Mesendoderm (in vitro differentiated cells): ENCODE measurements at regions not wholly inside any gene's neighbourhood (a gene's known extent, or its start where the extent isn't known, plus 50 kb on each side); places are given as distances from the start of the nearest gene placed in this dataset.
A peak's percentile ranks its signal among the peaks of the same experiment; 100 is the strongest.

Experiments used
- DNase-seq: peaks from one replicate; pipeline ENCODE4 v3.0.0; 2013
- H2AK5ac ChIP-seq: 2 replicates; pipeline ENCODE4 v1.6.1; 2013; ENCODE audit warnings: low read length, inconsistent platforms
- H2BK120ac ChIP-seq: 2 replicates; pipeline ENCODE4 v1.6.1; 2013; ENCODE audit warnings: low read depth, mild to moderate bottlenecking, low read length, moderate library complexity, mixed read lengths
- H2BK15ac ChIP-seq: replicated peaks from 2 replicates; pipeline ENCODE4 v1.6.1; 2013; ENCODE audit warnings: low read depth, mild to moderate bottlenecking, moderate library complexity
- H2BK5ac ChIP-seq: 2 replicates; pipeline ENCODE4 v1.6.1; 2013; ENCODE audit warnings: low read length, inconsistent platforms
- H3K18ac ChIP-seq: 2 replicates; pipeline ENCODE4 v1.6.1; 2013; ENCODE audit warnings: mild to moderate bottlenecking, low read length, mixed read lengths
- H3K23ac ChIP-seq: one replicate; pipeline ENCODE4 v1.6.1; 2013; ENCODE audit warnings: low read length
- H3K27ac ChIP-seq: 2 replicates; pipeline ENCODE4 v1.5.1; 2013; ENCODE audit warnings: low read depth, mild to moderate bottlenecking, inconsistent platforms, low read length, moderate library complexity
- H3K27me3 ChIP-seq: 2 replicates; pipeline ENCODE4 v1.6.1; 2013; ENCODE audit warnings: low read length, control low read depth, mild to moderate bottlenecking, inconsistent platforms; ENCODE audit not compliant: insufficient read depth, poor library complexity
- H3K36me3 ChIP-seq: 2 replicates; pipeline ENCODE4 v1.6.1; 2013; ENCODE audit warnings: low read length, inconsistent platforms; ENCODE audit not compliant: control insufficient read depth, insufficient read depth
- H3K4ac ChIP-seq: one replicate; pipeline ENCODE4 v1.6.1; 2013; ENCODE audit warnings: low read depth, mild to moderate bottlenecking, low read length, moderate library complexity
- H3K4me1 ChIP-seq: 2 replicates; pipeline ENCODE4 v1.6.1; 2013; ENCODE audit warnings: low read depth, low read length, inconsistent platforms; ENCODE audit not compliant: control insufficient read depth
- H3K4me2 ChIP-seq: 2 replicates; pipeline ENCODE4 v1.6.1; 2013; ENCODE audit warnings: low read length
- H3K4me3 ChIP-seq: 2 replicates; pipeline ENCODE4 v1.5.1; 2013; ENCODE audit warnings: mild to moderate bottlenecking, low read length
- H3K56ac ChIP-seq: one replicate; pipeline ENCODE4 v1.6.1; 2013; ENCODE audit warnings: low read length
- H3K79me1 ChIP-seq: 2 replicates; pipeline ENCODE4 v1.6.1; 2013; ENCODE audit warnings: low read length, inconsistent platforms
- H3K79me2 ChIP-seq: 2 replicates; pipeline ENCODE4 v1.6.1; 2013; ENCODE audit warnings: mild to moderate bottlenecking, low read length; ENCODE audit not compliant: control insufficient read depth, insufficient read depth
- H3K9ac ChIP-seq: 2 replicates; pipeline ENCODE4 v1.6.1; 2013; ENCODE audit warnings: low read length, inconsistent platforms
- H4K5ac ChIP-seq: one replicate; pipeline ENCODE4 v1.6.1; 2013; ENCODE audit warnings: low read length
- H4K8ac ChIP-seq: one replicate; pipeline ENCODE4 v1.6.1; 2013; ENCODE audit warnings: low read depth, mild to moderate bottlenecking, control low read depth, low read length, moderate library complexity
- WGBS: extraction: QIAGEN DNeasy Blood & Tissue Kit; methylation state at CpG from one replicate; pipeline ENCODE4 v1.1.7; 2013; ENCODE audit warnings: low lambda C conversion rate, missing lambda C conversion rate; ENCODE audit not compliant: insufficient coverage; ENCODE audit errors: extremely low coverage; 5-methylcytosine and 5-hydroxymethylcytosine counted together

DNA sequence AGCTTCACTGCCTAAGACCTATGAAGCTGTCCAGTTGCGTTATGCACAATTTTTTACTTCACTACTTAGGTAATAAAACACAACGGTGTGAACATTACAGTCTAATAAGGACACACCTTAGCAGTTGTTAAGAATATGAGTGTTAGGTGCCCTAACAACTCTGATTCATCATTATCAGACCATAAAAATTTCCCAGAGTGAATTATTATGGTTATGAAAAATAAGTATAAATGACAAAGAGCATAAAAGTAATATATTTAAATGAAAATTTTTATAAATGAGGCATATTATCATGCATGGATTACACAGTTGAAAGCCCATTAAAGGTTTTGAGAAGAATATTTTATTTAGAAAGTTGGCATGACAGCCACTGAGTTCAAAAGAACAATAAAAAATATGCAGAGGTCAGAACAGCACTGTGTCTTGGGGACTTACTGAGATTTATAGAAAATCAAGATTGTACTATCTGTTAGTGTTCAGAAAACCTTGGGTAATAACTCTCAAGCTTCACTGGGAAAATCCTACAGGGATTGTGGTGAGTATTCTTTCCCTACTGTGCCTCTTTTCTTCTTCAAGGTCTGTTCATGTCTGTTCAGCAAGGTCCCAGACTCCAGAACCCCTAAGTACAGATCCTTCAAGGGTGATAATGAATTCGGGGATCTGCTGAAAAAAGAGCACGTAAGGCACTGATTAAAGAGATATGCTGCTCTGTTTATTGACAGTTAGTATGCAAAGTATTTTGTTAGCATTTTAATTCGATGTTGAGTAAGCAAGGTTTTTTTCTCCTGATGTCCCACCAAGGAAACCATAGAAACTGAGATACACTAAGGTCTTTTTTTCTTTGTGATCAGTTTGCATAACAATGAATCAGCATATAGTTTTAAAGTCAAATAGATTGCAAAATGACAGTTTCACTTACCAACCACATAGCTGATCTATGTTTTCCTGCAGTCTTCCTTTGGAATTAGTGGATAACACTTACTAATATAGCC is 250.0 kb downstream of the DSEL start:
- Histone ChIP-seq H3K4me1 (no peaks in the 10 kb centered on the region), H3K79me2 (no peaks in the 10 kb centered on the region), H3K23ac (no peak overlapping the region), H3K79me1 (no peaks in the 10 kb centered on the region), H2AK5ac (no peak overlapping the region), H3K4me2 (no peak overlapping the region), H3K36me3 (no peaks in the 10 kb centered on the region), H3K9ac (no peak overlapping the region), H3K27me3 (no peaks in the 10 kb centered on the region), H3K18ac (peak overlapping the region; percentile 41), H2BK15ac (no peak overlapping the region), H2BK120ac (no peak overlapping the region), H3K27ac (no peak overlapping the region), H4K5ac (no peak overlapping the region), H3K56ac (no peak overlapping the region), H4K8ac (no peak overlapping the region), H2BK5ac (no peak overlapping the region), H3K4ac (no peak overlapping the region), H3K4me3 (no peak overlapping the region)
- no CpG with 5 or more reads among the region's 5 CpGs for WGBS
- DNase-seq = peak; percentile 13

DNA sequence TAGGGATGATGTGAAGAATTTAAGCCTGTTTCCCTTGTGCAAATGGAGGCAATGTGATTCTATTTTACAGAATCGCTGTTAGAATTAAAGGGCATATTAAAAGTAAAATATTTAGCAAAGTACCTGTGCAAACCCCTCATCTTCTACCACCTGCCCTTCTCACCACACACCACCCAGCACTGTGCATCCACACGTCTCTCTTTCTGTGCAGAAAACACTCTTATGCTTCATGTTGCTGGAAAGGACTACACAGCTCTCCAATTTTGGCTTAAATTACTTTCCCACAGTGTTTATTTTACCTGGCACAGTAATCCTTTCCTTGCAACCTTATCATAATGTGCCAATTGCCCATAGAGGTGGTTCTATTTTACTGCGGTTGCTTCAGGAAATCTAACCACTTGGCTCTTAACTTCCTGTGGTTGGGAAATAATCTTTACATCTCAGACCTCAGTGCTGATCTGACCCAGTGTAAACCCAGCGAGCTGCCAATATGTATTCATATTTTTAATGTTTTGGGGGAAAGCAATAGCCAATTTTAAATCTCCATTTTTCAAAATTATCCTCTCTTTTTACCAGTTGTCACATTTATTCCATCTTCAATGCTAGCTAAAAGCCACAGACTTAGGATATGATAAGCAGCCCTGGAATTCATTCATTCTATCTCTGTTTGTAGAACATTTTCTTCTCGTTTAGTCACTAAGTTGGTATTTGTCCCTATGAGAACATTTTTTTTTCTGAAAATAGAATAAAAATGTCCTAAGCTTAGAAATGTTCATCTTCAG is 250.9 kb downstream of the DSEL start:
- Histone ChIP-seq H3K79me1 (no peaks in the 10 kb centered on the region), H3K56ac (no peak overlapping the region), H3K79me2 (no peaks in the 10 kb centered on the region), H2AK5ac (no peak overlapping the region), H3K36me3 (no peaks in the 10 kb centered on the region), H3K27ac (no peak overlapping the region), H4K8ac (no peak overlapping the region), H2BK5ac (no peak overlapping the region), H3K4ac (no peak overlapping the region), H3K9ac (no peak overlapping the region), H4K5ac (no peak overlapping the region), H2BK120ac (no peak overlapping the region), H3K27me3 (no peaks in the 10 kb centered on the region), H3K18ac (no peak overlapping the region), H3K4me3 (no peak overlapping the region), H3K4me2 (no peak overlapping the region), H3K4me1 (no peaks in the 10 kb centered on the region), H3K23ac (no peak overlapping the region), H2BK15ac (no peak overlapping the region)
- no peak for DNase-seq
- WGBS = no CpG with 5 or more reads among the region's 5 CpGs

DNA sequence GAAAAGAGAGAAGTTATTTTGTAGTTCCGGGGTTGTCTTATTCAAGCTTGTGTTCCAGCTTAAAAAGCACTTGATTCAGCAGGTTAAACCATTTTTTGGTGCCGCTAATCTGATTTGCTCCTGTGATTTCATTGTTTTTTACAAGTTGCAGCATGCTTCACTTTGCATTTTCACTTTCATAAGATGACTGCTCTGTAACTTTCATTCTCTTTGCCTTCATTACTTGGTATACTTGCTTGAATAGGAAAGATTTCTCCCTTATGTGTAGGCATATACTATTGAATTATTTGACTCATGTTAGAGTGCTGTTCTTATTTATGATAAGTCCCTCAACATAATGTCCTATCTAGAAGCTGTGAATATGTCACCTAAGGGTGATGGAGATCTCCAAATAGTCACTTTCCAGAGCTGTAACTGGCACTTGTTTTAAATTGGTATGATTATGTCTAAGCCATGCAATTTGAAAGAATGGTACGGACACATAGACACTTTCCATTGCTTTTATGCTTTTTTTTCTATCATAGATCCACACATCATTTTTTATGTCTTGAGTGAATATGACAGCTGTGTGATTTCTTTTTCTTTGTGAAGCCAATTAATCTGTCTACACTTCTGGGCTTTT is 254.5 kb downstream of the DSEL start:
- H3K4me2 ChIP-seq = no peak overlapping the region
- WGBS = no CpG with 5 or more reads among the region's 3 CpGs
- H2BK5ac ChIP-seq = no peak overlapping the region

DNA sequence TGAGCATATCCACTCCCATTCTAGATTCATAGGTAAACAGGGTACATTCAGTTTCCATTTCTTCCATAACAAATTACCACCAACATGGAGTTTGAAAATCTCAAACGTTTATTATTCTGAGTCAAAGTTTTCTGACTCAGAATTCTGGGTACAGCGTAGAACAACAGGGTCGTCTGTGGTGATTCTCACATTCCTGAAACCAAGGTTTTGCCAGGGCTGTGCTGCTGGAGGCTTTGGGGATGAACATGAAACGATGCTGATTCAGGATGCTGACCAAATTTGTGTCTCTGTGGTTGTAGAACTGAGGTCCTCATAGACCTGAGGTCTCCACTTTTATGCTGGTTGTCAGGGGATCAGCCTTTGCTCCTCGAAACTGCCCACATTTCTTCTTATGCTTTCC is 255.7 kb downstream of the DSEL start:
- Histone ChIP-seq H3K79me1 (no peaks in the 10 kb centered on the region), H3K4me1 (no peaks in the 10 kb centered on the region), H3K4ac (no peak overlapping the region), H3K36me3 (no peaks in the 10 kb centered on the region), H2BK15ac (no peak overlapping the region), H4K5ac (no peak overlapping the region), H4K8ac (no peak overlapping the region), H2BK5ac (no peak overlapping the region), H3K4me3 (no peak overlapping the region), H2BK120ac (no peak overlapping the region), H3K23ac (no peak overlapping the region), H3K4me2 (no peak overlapping the region), H2AK5ac (no peak overlapping the region), H3K27ac (no peak overlapping the region), H3K56ac (no peak overlapping the region), H3K27me3 (no peaks in the 10 kb centered on the region), H3K9ac (no peak overlapping the region), H3K18ac (no peak overlapping the region), H3K79me2 (no peaks in the 10 kb centered on the region)
- WGBS = no CpG with 5 or more reads among the region's 5 CpGs
- no peak for DNase-seq

More for the DNA sequence above, 254.5 kb downstream of the DSEL start:
- Histone ChIP-seq H4K8ac (no peak overlapping the region), H3K9ac (no peak overlapping the region), H2AK5ac (no peak overlapping the region), H4K5ac (no peak overlapping the region), H3K56ac (no peak overlapping the region), H3K79me1 (no peaks in the 10 kb centered on the region), H3K27ac (no peak overlapping the region), H3K23ac (no peak overlapping the region), H3K36me3 (no peaks in the 10 kb centered on the region), H2BK15ac (no peak overlapping the region), H3K79me2 (no peaks in the 10 kb centered on the region), H3K4me1 (no peaks in the 10 kb centered on the region), H3K4ac (no peak overlapping the region), H3K4me3 (no peak overlapping the region), H3K18ac (no peak overlapping the region), H2BK120ac (no peak overlapping the region), H3K27me3 (no peaks in the 10 kb centered on the region)
- no peak for DNase-seq

DNA sequence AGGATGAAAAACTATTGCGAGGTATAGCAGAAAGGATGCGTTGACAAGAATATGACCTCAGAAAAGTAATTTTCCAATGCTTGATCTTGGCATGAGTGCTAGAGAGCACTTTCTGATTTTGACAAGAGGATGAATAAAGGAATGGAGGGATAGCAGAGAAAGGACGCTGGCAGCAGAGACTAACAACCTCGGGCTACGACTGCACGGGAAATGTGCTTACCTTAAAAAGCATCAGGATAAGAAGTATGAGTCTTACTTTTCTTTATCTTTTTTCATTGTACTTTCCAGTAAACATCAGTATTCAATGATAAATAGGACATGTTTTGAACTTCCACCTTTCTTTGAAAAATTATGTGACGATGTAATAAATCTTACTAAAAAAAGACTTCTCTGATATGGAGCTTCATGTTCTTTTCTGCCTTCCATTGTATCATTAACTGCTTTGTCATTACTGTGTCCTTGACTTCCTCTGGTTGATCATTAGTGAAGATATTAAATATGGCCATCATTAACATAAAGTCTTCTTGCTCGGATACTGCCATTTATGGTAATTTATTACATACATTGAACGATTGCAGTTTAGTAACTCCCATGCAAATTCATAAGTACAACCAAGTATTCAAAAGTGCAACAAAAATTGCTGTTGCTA is 265.6 kb downstream of the DSEL start:
- H3K27ac ChIP-seq = no peak overlapping the region

More for the DNA sequence above, 265.6 kb downstream of the DSEL start:
- no peak for DNase-seq
- Histone ChIP-seq H3K23ac (no peak overlapping the region), H3K79me2 (no peaks in the 10 kb centered on the region), H2AK5ac (no peak overlapping the region), H3K4me2 (no peak overlapping the region), H3K36me3 (no peaks in the 10 kb centered on the region), H3K4ac (no peak overlapping the region), H2BK120ac (no peak overlapping the region), H3K79me1 (no peaks in the 10 kb centered on the region), H3K4me1 (no peaks in the 10 kb centered on the region), H3K9ac (no peak overlapping the region), H4K5ac (no peak overlapping the region), H3K4me3 (no peak overlapping the region), H4K8ac (no peak overlapping the region), H3K18ac (no peak overlapping the region), H2BK5ac (no peak overlapping the region), H3K27me3 (no peaks in the 10 kb centered on the region), H2BK15ac (no peak overlapping the region), H3K56ac (no peak overlapping the region)
- no CpG with 5 or more reads among the region's 9 CpGs for WGBS
